ENCODE measurements at regions not wholly inside any gene's neighbourhood (a gene's known extent, or its start where the extent isn't known, plus 50 kb on each side); places are given as distances from the start of the nearest gene placed in this dataset.
"Not testable (repeated sequence)": the region's sequence is repeated elsewhere in the genome, so short reads cannot be mapped to it uniquely, and the experiment has no call there.

- Histone ChIP-seq H3K4me1 (ENCODE audit: low read depth, poor library complexity, severe bottlenecking) (no peaks in the 10 kb centered on the region), H3K27me3 (ENCODE audit: insufficient read depth, low read depth) (no peaks in the 10 kb centered on the region), H3K27ac (no peak overlapping the region), H3K79me2 (ENCODE audit: insufficient read depth, low read depth) (no peaks in the 10 kb centered on the region), H3K9ac (no peak overlapping the region), H4K20me1 (ENCODE audit: insufficient read depth) (no peaks in the 10 kb centered on the region), H3K4me3 (IDR thresholded peaks at IDR 0.05; ENCODE audit: insufficient read depth, low read depth, low read length) (no peak overlapping the region), H2AFZ (ENCODE audit: low read depth) (no peak overlapping the region), H3K4me2 (no peak overlapping the region), H3K36me3 (ENCODE audit: insufficient read depth) (no peaks in the 10 kb centered on the region)
- TF ChIP-seq CTCF (conservative IDR thresholded peaks at IDR 0.05; ENCODE audit: low read depth, low read length), result no peak
Measured at GRCh38 chr3:16004812-16005211, 169.7 kb upstream of the GALNT15 start.

- Histone ChIP-seq H4K20me1 (ENCODE audit: insufficient read depth) (no peaks in the 10 kb centered on the region), H3K27me3 (ENCODE audit: insufficient read depth, low read depth) (no peaks in the 10 kb centered on the region), H3K36me3 (ENCODE audit: insufficient read depth) (no peaks in the 10 kb centered on the region), H2AFZ (ENCODE audit: low read depth) (no peak overlapping the region), H3K79me2 (ENCODE audit: insufficient read depth, low read depth) (no peaks in the 10 kb centered on the region), H3K4me1 (ENCODE audit: low read depth, poor library complexity, severe bottlenecking) (no peaks in the 10 kb centered on the region), H3K4me2 (no peak overlapping the region), H3K4me3 (IDR thresholded peaks at IDR 0.05; ENCODE audit: insufficient read depth, low read depth, low read length) (no peak overlapping the region), H3K27ac (no peak overlapping the region), H3K9ac (no peak overlapping the region)
- no peak for TF ChIP-seq CTCF (conservative IDR thresholded peaks at IDR 0.05; ENCODE audit: low read depth, low read length)
Measured at GRCh38 chr3:16011376-16011775, 163.1 kb upstream of the GALNT15 start.

- TF ChIP-seq CTCF (conservative IDR thresholded peaks at IDR 0.05; ENCODE audit: low read depth, low read length), result no peak
- Histone ChIP-seq H3K9ac (no peak overlapping the region), H3K27me3 (ENCODE audit: insufficient read depth, low read depth) (no peaks in the 10 kb centered on the region), H3K36me3 (ENCODE audit: insufficient read depth) (no peaks in the 10 kb centered on the region), H3K27ac (no peak overlapping the region), H4K20me1 (ENCODE audit: insufficient read depth) (no peaks in the 10 kb centered on the region), H2AFZ (ENCODE audit: low read depth) (no peak overlapping the region), H3K4me2 (no peak overlapping the region), H3K4me1 (ENCODE audit: low read depth, poor library complexity, severe bottlenecking) (no peaks in the 10 kb centered on the region), H3K4me3 (IDR thresholded peaks at IDR 0.05; ENCODE audit: insufficient read depth, low read depth, low read length) (no peak overlapping the region), H3K79me2 (ENCODE audit: insufficient read depth, low read depth) (no peaks in the 10 kb centered on the region)
Measured at GRCh38 chr3:16012086-16012485, 162.4 kb upstream of the GALNT15 start.

DNA sequence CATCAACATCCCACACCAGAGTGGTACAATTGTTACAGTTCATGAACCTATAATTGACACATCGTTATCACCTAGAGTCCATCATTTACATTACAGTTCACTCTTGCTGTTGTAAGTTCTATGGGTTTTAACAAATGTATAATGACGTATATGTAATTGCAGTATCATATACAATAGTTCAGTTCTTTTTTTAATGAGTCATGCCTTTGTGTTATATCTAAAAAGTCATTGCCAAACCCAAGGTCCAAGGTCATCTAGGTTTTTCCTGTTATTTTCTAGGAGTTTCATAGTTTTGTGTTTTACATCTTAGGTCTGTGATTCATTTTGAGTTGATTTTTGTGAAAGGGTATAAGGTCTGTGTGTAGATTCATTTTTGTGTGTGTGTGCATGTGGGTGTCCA, 160.9 kb upstream of the GALNT15 start:
- H3K9ac ChIP-seq, result no peak overlapping the region
- no peak overlapping the region for H3K27ac ChIP-seq
- no peak for TF ChIP-seq CTCF (conservative IDR thresholded peaks at IDR 0.05; ENCODE audit: low read depth, low read length)
- no peak overlapping the region for H3K4me2 ChIP-seq
- H2AFZ ChIP-seq (ENCODE audit: low read depth), result no peak overlapping the region
- H3K4me1 ChIP-seq (ENCODE audit: low read depth, poor library complexity, severe bottlenecking), result no peaks in the 10 kb centered on the region
- no peaks in the 10 kb centered on the region for H3K27me3 ChIP-seq (ENCODE audit: insufficient read depth, low read depth)
- no peaks in the 10 kb centered on the region for H3K79me2 ChIP-seq (ENCODE audit: insufficient read depth, low read depth)
- no peaks in the 10 kb centered on the region for H4K20me1 ChIP-seq (ENCODE audit: insufficient read depth)
- H3K36me3 ChIP-seq (ENCODE audit: insufficient read depth), result no peaks in the 10 kb centered on the region
- no peak overlapping the region for H3K4me3 ChIP-seq (IDR thresholded peaks at IDR 0.05; ENCODE audit: insufficient read depth, low read depth, low read length)

DNA sequence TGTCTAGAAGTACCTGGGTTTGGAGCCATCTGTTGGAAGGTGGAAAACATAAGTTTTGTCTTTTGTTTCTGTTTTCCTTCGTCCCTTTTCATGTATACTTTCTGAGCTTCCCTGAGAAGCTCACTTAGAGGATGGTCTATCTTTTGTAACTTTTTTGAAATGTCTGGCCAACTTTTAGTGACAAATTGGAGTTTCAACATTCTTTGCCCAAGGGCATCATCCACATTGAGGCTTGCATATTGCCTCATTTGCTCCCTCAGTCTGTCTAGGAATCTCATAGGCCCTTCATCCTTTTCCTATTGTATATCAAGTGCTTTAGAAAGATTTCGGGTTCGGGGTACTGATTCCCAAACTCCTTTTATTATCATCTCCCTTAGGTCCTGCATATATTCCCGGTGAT, 152.7 kb upstream of the GALNT15 start:
- not testable (repeated sequence) for H3K79me2 ChIP-seq (ENCODE audit: insufficient read depth, low read depth); H3K27ac ChIP-seq; H3K4me2 ChIP-seq; H3K36me3 ChIP-seq (ENCODE audit: insufficient read depth); H2AFZ ChIP-seq (ENCODE audit: low read depth); H3K4me3 ChIP-seq (IDR thresholded peaks at IDR 0.05; ENCODE audit: insufficient read depth, low read depth, low read length); H3K4me1 ChIP-seq (ENCODE audit: low read depth, poor library complexity, severe bottlenecking); H3K9ac ChIP-seq; H3K27me3 ChIP-seq (ENCODE audit: insufficient read depth, low read depth); H4K20me1 ChIP-seq (ENCODE audit: insufficient read depth)

GRCh38 chr3:16023881-16024280, 150.6 kb upstream of the GALNT15 start:
- not testable (repeated sequence) for H3K79me2 ChIP-seq (ENCODE audit: insufficient read depth, low read depth); H3K4me3 ChIP-seq (IDR thresholded peaks at IDR 0.05; ENCODE audit: insufficient read depth, low read depth, low read length); H3K27ac ChIP-seq; H3K4me1 ChIP-seq (ENCODE audit: low read depth, poor library complexity, severe bottlenecking); H3K9ac ChIP-seq; H3K27me3 ChIP-seq (ENCODE audit: insufficient read depth, low read depth); H4K20me1 ChIP-seq (ENCODE audit: insufficient read depth); H3K4me2 ChIP-seq; H3K36me3 ChIP-seq (ENCODE audit: insufficient read depth); H2AFZ ChIP-seq (ENCODE audit: low read depth)
